Type B pancreatic cell (in vitro differentiated cells): ENCODE measurements at regions not wholly inside any gene's neighbourhood (a gene's known extent, or its start where the extent isn't known, plus 50 kb on each side); places are given as distances from the start of the nearest gene placed in this dataset.
"Not testable (repeated sequence)": the region's sequence is repeated elsewhere in the genome, so short reads cannot be mapped to it uniquely, and the experiment has no call there.

Experiments
- DNase-seq: peaks from one replicate; pipeline ENCODE4 v3.0.0; 2021; ENCODE audit warnings: mixed read lengths; ENCODE audit not compliant: unreplicated experiment; ENCODE audit errors: extremely low spot score
- H3K27ac Mint-ChIP-seq: 2 replicates; pipeline ENCODE4 v1.8.0; 2021; ENCODE audit warnings: mild to moderate bottlenecking, mixed read lengths
- H3K27me3 Mint-ChIP-seq: 2 replicates; pipeline ENCODE4 v1.8.0; 2021; ENCODE audit warnings: mixed read lengths
- H3K36me3 Mint-ChIP-seq: 2 replicates; pipeline ENCODE4 v1.8.0; 2021; ENCODE audit warnings: mixed read lengths
- H3K4me1 Mint-ChIP-seq: one replicate; pipeline ENCODE4 v1.8.0; 2021; ENCODE audit warnings: mixed read lengths; ENCODE audit not compliant: unreplicated experiment
- H3K4me3 Mint-ChIP-seq: 2 replicates; pipeline ENCODE4 v1.8.0; 2021; ENCODE audit warnings: mild to moderate bottlenecking, mixed read lengths
- H3K9me3 Mint-ChIP-seq: 2 replicates; pipeline ENCODE4 v1.8.0; 2021; ENCODE audit warnings: mixed read lengths
- CTCF ChIP-seq: fragments of 200-600 bp; sonication (generic); conservative IDR thresholded peaks from 2 replicates; pipeline ENCODE4 v1.5.0; 2021; ENCODE audit warnings: antibody characterized with exemption, mild to moderate bottlenecking

DNA sequence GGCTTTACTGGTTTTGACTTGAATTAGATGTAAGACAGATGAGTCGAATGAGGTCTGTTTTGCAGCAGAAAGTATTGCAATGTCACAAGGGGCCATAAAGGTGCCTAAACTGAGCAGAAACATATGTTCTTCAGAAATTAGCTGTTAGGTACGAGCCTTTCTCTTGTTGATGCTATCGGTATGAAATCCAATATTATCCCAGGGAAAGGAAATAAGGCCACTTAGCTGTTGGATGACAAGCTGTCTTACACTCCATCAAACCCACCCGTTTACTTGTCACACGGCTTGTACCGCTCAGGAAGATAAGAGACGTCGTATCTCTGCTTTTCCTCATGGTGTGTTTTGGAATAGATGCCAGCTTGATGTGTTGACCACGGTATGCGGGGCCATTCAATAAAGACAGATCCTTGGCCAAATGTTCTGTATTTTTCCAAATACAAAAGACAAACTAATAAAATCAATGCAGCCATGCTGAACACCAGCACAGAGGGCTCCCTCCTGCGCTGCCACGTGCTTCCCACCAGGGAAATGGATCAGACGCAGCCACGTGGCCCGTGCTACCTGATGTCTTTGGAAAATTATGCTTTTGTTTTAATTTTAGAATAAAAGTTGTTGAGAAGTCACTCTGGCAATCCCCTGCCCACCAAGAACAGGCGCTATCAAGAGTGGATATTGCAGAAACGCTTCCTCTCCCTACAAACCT lies 255.9 kb upstream of the SULF2 start:
- no peaks in the 10 kb centered on the region for H3K9me3 Mint-ChIP-seq
- TF ChIP-seq CTCF: no peak
- no peak overlapping the region for H3K4me3 Mint-ChIP-seq
- no peaks in the 10 kb centered on the region for H3K36me3 Mint-ChIP-seq
- no peak for DNase-seq
- H3K4me1 Mint-ChIP-seq: peaks cover 21% of the 10 kb centered on the region
- H3K27ac Mint-ChIP-seq: no peak overlapping the region
- peaks cover 15% of the 10 kb centered on the region for H3K27me3 Mint-ChIP-seq

DNA sequence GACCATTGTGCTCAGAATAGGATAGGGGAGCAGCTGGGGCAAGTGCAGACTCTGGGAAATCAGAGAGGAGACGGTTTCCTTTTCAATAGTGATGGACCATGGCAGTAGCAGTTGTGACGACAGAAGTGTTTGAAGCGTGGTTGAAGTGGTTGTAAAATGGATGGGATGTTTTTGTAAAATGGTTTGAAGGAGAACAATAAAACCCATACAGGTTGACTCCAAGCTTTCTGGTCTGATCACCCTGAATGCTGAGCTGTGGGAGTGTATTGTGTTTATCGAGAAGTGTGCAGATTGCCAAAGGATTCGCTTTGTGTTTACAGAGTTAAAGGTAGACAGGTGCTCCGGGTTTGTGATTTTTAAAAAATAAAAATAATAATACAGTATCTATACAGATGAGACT lies 255.2 kb upstream of the SULF2 start:
- H3K27me3 Mint-ChIP-seq: peaks cover 9% of the 10 kb centered on the region
- H3K4me3 Mint-ChIP-seq: no peak overlapping the region
- H3K36me3 Mint-ChIP-seq: no peaks in the 10 kb centered on the region
- no peaks in the 10 kb centered on the region for H3K9me3 Mint-ChIP-seq
- H3K4me1 Mint-ChIP-seq: peaks cover 21% of the 10 kb centered on the region
- DNase-seq: no peak
- TF ChIP-seq CTCF: no peak
- H3K27ac Mint-ChIP-seq: no peak overlapping the region

GRCh38 chr20:48040051-48040450 lies 254.8 kb upstream of the SULF2 start:
- Mint-ChIP-seq H3K9me3 (no peaks in the 10 kb centered on the region), H3K36me3 (no peaks in the 10 kb centered on the region), H3K4me3 (no peak overlapping the region), H3K27me3 (peaks cover 9% of the 10 kb centered on the region), H3K4me1 (peaks cover 21% of the 10 kb centered on the region), H3K27ac (no peak overlapping the region)
- no peak for TF ChIP-seq CTCF
- no peak for DNase-seq

- no peaks in the 10 kb centered on the region for H3K36me3 Mint-ChIP-seq
- no peak for DNase-seq
- H3K4me1 Mint-ChIP-seq: peaks cover 21% of the 10 kb centered on the region
- TF ChIP-seq CTCF: no peak
- H3K27ac Mint-ChIP-seq: no peak overlapping the region
- no peak overlapping the region for H3K4me3 Mint-ChIP-seq
- H3K9me3 Mint-ChIP-seq: no peaks in the 10 kb centered on the region
- peaks cover 8% of the 10 kb centered on the region for H3K27me3 Mint-ChIP-seq
Measured at GRCh38 chr20:48039514-48039913, 254.2 kb upstream of the SULF2 start.

- H3K27ac Mint-ChIP-seq: no peak overlapping the region
- peaks cover 21% of the 10 kb centered on the region for H3K4me1 Mint-ChIP-seq
- DNase-seq: no peak
- H3K9me3 Mint-ChIP-seq: no peaks in the 10 kb centered on the region
- no peaks in the 10 kb centered on the region for H3K36me3 Mint-ChIP-seq
- no peak for TF ChIP-seq CTCF
- peaks cover 8% of the 10 kb centered on the region for H3K27me3 Mint-ChIP-seq
- H3K4me3 Mint-ChIP-seq: no peak overlapping the region
Measured at GRCh38 chr20:48038713-48039112, 253.4 kb upstream of the SULF2 start.

- not testable (repeated sequence) for H3K9me3 Mint-ChIP-seq, H3K4me3 Mint-ChIP-seq, H3K27ac Mint-ChIP-seq, DNase-seq, H3K27me3 Mint-ChIP-seq, H3K36me3 Mint-ChIP-seq
- peaks cover 16% of the 10 kb centered on the region for H3K4me1 Mint-ChIP-seq
Measured at GRCh38 chr20:48037798-48038197, 252.5 kb upstream of the SULF2 start.
